ENCODE measurements at regions not wholly inside any gene's neighbourhood (a gene's known extent, or its start where the extent isn't known, plus 50 kb on each side); places are given as distances from the start of the nearest gene placed in this dataset.
"Not testable (repeated sequence)": the region's sequence is repeated elsewhere in the genome, so short reads cannot be mapped to it uniquely, and the experiment has no call there.

- no peak for DNase-seq
These were observed 140.2 kb downstream of the NUFIP1 start for GRCh38 chr13:44848920-44849676.

- not testable (repeated sequence) for DNase-seq
These were observed 143.8 kb downstream of the NUFIP1 start for GRCh38 chr13:44845281-44846058.

- no peak for DNase-seq
These were observed 144.5 kb downstream of the NUFIP1 start for GRCh38 chr13:44844786-44845185.

- DNase-seq: no peak
These were observed 145.9 kb downstream of the NUFIP1 start for GRCh38 chr13:44843403-44843802.

GRCh38 chr13:44842158-44842557 lies 147.1 kb downstream of the NUFIP1 start:
- no peak for DNase-seq

GRCh38 chr13:44840131-44840530 lies 149.1 kb downstream of the NUFIP1 start:
- no peak for DNase-seq

- DNase-seq: no peak
These were observed 152.0 kb downstream of the NUFIP1 start for GRCh38 chr13:44837250-44837649.

GRCh38 chr13:44834404-44834803 lies 154.9 kb downstream of the NUFIP1 start:
- DNase-seq: no peak

GRCh38 chr13:44833626-44834025 lies 155.6 kb downstream of the NUFIP1 start:
- no peak for DNase-seq

- DNase-seq: no peak
These were observed 156.1 kb downstream of the NUFIP1 start for GRCh38 chr13:44833139-44833538.

- no peak for DNase-seq
These were observed 162.5 kb downstream of the NUFIP1 start for GRCh38 chr13:44826591-44827350.

- DNase-seq: no peak
These were observed 163.3 kb downstream of the NUFIP1 start for GRCh38 chr13:44825953-44826352.

- not testable (repeated sequence) for DNase-seq
These were observed 165.7 kb downstream of the NUFIP1 start for GRCh38 chr13:44823555-44823954.

GRCh38 chr13:44822291-44822690 lies 167.0 kb downstream of the NUFIP1 start:
- DNase-seq: no peak

GRCh38 chr13:44819772-44820171 lies 169.5 kb downstream of the NUFIP1 start:
- DNase-seq: no peak

GRCh38 chr13:44819245-44819644 lies 170.0 kb downstream of the NUFIP1 start:
- DNase-seq: no peak

GRCh38 chr13:44818428-44818827 lies 170.8 kb downstream of the NUFIP1 start:
- DNase-seq: no peak

- DNase-seq: no peak
These were observed 171.3 kb downstream of the NUFIP1 start for GRCh38 chr13:44818016-44818415.

GRCh38 chr13:44817131-44817671 lies 172.1 kb downstream of the NUFIP1 start:
- no peak for DNase-seq

- no peak for DNase-seq
These were observed 172.6 kb downstream of the NUFIP1 start for GRCh38 chr13:44816701-44817100.

- no peak for DNase-seq
These were observed 173.6 kb downstream of the NUFIP1 start for GRCh38 chr13:44815623-44816022.

GRCh38 chr13:44814836-44815235 lies 174.4 kb downstream of the NUFIP1 start:
- no peak for DNase-seq

GRCh38 chr13:44814161-44814560 lies 175.1 kb downstream of the NUFIP1 start:
- no peak for DNase-seq

All from NCI-H2227 treated with DMSO at 0.1 percent for 48 hours (cell line).